GM12892 (cell line): ENCODE measurements at regions not wholly inside any gene's neighbourhood (a gene's known extent, or its start where the extent isn't known, plus 50 kb on each side); places are given as distances from the start of the nearest gene placed in this dataset.

ENCODE experiments used
- POLR2A ChIP-seq: IDR thresholded peaks from 2 replicates; pipeline ENCODE4 v1.6.1; 2011; ENCODE audit warnings: low read depth, low read length, control low read depth
- POLR2AphosphoS5 ChIP-seq: IDR thresholded peaks from 2 replicates; pipeline ENCODE4 v1.6.1; 2011; ENCODE audit warnings: low read depth, low read length, control low read depth

GRCh38 chr11:134794192-134794591 lies 382.1 kb upstream of the B3GAT1 start:
- TF ChIP-seq POLR2A (no peak), POLR2AphosphoS5 (no peak)
